PFSK-1 (cell line): ENCODE measurements at regions not wholly inside any gene's neighbourhood (a gene's known extent, or its start where the extent isn't known, plus 50 kb on each side); places are given as distances from the start of the nearest gene placed in this dataset.

ENCODE experiments used
- TAF1 ChIP-seq: IDR thresholded peaks from 2 replicates; pipeline ENCODE4 v1.6.1; 2012; ENCODE audit warnings: low read length, control low read depth, borderline replicate concordance; ENCODE audit not compliant: insufficient read depth
- TF ChIP-seq, protein P1 (sequence below), 2 experiments: IDR thresholded peaks; 2 replicates each; pipeline versions ENCODE4 v1.6.1 to v1.8.0; 2011 to 2012; ENCODE audit warnings: low read depth in 2 of 2, low read length in 2 of 2, control low read depth in 1 of 2, inconsistent platforms in 1 of 2, mild to moderate bottlenecking in 1 of 2, moderate library complexity in 1 of 2; ENCODE audit not compliant: insufficient read depth in 1 of 2

DNA sequence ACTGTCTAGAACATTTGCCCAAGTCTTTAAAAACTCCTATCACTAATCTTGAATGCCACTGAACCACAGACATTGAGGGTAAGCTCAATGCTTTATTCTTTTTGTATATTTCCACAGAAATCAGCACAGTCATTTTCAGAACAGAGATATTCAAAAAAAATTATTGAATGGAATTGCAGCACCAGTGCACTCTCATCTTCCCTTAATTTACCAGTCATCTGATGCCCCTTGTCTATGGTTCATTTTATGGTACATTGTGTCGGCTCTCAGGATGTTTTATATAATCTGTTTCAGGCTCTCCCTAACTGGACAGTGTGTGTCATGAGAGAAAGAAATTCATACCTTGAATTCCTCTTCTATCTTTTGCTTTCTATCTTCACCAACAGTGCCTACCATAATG, 158.4 kb upstream of the NR4A3 start:
- no peak for TF ChIP-seq TAF1
- TF ChIP-seq, protein P1, sequence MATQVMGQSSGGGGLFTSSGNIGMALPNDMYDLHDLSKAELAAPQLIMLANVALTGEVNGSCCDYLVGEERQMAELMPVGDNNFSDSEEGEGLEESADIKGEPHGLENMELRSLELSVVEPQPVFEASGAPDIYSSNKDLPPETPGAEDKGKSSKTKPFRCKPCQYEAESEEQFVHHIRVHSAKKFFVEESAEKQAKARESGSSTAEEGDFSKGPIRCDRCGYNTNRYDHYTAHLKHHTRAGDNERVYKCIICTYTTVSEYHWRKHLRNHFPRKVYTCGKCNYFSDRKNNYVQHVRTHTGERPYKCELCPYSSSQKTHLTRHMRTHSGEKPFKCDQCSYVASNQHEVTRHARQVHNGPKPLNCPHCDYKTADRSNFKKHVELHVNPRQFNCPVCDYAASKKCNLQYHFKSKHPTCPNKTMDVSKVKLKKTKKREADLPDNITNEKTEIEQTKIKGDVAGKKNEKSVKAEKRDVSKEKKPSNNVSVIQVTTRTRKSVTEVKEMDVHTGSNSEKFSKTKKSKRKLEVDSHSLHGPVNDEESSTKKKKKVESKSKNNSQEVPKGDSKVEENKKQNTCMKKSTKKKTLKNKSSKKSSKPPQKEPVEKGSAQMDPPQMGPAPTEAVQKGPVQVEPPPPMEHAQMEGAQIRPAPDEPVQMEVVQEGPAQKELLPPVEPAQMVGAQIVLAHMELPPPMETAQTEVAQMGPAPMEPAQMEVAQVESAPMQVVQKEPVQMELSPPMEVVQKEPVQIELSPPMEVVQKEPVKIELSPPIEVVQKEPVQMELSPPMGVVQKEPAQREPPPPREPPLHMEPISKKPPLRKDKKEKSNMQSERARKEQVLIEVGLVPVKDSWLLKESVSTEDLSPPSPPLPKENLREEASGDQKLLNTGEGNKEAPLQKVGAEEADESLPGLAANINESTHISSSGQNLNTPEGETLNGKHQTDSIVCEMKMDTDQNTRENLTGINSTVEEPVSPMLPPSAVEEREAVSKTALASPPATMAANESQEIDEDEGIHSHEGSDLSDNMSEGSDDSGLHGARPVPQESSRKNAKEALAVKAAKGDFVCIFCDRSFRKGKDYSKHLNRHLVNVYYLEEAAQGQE (IDR thresholded peaks at IDR 0.05; ENCODE audit: insufficient read depth in 1 of 2, low read depth in 2 of 2, low read length in 2 of 2) = no peak
